GM12878 (cell line): ENCODE measurements at regions not wholly inside any gene's neighbourhood (a gene's known extent, or its start where the extent isn't known, plus 50 kb on each side); places are given as distances from the start of the nearest gene placed in this dataset.

Experiments
- ATF7 ChIP-seq: fragments of 450-650 bp; IDR thresholded peaks from 2 replicates; pipeline ENCODE4 v1.6.1; 2016; ENCODE audit warnings: low read depth, mild to moderate bottlenecking
- BRCA1 ChIP-seq: IDR thresholded peaks from 2 replicates; pipeline ENCODE4 v1.6.1; 2011; ENCODE audit warnings: low read depth, low read length, improper control_type of control experiment
- EGR1 ChIP-seq, 2 experiments: IDR thresholded peaks; 1 replicate in 1 of 2; 2 replicates in 1 of 2; pipeline ENCODE4 v1.6.1; 2011 to 2012; ENCODE audit warnings: low read depth in 2 of 2, low read length in 2 of 2, borderline replicate concordance in 1 of 2, mild to moderate bottlenecking in 1 of 2, moderate library complexity in 1 of 2
- ESRRA ChIP-seq: IDR thresholded peaks from 2 replicates; pipeline ENCODE4 v1.6.1; 2012; ENCODE audit warnings: mild to moderate bottlenecking, low read length, improper control_type of control experiment
- MEF2B ChIP-seq: fragments of 450-650 bp; IDR thresholded peaks from 2 replicates; pipeline ENCODE4 v1.6.1; 2018; ENCODE audit warnings: mild to moderate bottlenecking, moderate library complexity; ENCODE audit not compliant: partially characterized antibody, poor library complexity, severe bottlenecking
- SMAD5 ChIP-seq: IDR thresholded peaks from 2 replicates; pipeline ENCODE4 v1.6.1; 2016; ENCODE audit warnings: antibody characterized with exemption, low read depth
- TF ChIP-seq, protein P1 (sequence below): fragments of 450-650 bp; IDR thresholded peaks from 2 replicates; pipeline ENCODE4 v1.6.1; 2017; ENCODE audit warnings: antibody characterized with exemption, mild to moderate bottlenecking, moderate library complexity
- TF ChIP-seq, protein P2 (sequence below): fragments of 450-650 bp; conservative IDR thresholded peaks from 2 replicates; pipeline ENCODE4 v1.6.1; 2017; ENCODE audit warnings: mild to moderate bottlenecking, moderate library complexity

DNA sequence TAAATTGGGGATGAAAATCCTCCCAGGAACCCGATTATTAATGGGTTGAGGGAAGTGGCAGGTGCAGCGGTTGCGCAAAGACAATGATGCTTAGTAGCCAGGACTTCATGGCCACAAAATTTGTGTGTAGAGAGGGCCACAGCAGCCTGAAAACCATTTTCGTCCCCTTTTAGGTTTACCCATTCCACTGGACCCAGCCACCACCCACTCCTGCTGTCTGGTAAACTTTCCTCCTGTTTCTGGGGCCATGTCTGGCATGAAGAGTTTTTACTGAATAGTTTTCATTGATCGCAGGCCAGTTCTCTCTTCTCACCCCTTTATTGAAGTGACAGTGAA, 69.5 kb upstream of the SYT13 start (continued):
- TF ChIP-seq, protein P1, sequence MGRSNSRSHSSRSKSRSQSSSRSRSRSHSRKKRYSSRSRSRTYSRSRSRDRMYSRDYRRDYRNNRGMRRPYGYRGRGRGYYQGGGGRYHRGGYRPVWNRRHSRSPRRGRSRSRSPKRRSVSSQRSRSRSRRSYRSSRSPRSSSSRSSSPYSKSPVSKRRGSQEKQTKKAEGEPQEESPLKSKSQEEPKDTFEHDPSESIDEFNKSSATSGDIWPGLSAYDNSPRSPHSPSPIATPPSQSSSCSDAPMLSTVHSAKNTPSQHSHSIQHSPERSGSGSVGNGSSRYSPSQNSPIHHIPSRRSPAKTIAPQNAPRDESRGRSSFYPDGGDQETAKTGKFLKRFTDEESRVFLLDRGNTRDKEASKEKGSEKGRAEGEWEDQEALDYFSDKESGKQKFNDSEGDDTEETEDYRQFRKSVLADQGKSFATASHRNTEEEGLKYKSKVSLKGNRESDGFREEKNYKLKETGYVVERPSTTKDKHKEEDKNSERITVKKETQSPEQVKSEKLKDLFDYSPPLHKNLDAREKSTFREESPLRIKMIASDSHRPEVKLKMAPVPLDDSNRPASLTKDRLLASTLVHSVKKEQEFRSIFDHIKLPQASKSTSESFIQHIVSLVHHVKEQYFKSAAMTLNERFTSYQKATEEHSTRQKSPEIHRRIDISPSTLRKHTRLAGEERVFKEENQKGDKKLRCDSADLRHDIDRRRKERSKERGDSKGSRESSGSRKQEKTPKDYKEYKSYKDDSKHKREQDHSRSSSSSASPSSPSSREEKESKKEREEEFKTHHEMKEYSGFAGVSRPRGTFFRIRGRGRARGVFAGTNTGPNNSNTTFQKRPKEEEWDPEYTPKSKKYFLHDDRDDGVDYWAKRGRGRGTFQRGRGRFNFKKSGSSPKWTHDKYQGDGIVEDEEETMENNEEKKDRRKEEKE, result no peak
- TF ChIP-seq ATF7 (no peak), EGR1 (IDR thresholded peaks at IDR 0.05; ENCODE audit: borderline replicate concordance in 1 of 2, low read depth in 2 of 2, low read length in 2 of 2) (no peak), SMAD5 (no peak), ESRRA (no peak), BRCA1 (no peak), MEF2B (no peak)
- TF ChIP-seq, protein P2, sequence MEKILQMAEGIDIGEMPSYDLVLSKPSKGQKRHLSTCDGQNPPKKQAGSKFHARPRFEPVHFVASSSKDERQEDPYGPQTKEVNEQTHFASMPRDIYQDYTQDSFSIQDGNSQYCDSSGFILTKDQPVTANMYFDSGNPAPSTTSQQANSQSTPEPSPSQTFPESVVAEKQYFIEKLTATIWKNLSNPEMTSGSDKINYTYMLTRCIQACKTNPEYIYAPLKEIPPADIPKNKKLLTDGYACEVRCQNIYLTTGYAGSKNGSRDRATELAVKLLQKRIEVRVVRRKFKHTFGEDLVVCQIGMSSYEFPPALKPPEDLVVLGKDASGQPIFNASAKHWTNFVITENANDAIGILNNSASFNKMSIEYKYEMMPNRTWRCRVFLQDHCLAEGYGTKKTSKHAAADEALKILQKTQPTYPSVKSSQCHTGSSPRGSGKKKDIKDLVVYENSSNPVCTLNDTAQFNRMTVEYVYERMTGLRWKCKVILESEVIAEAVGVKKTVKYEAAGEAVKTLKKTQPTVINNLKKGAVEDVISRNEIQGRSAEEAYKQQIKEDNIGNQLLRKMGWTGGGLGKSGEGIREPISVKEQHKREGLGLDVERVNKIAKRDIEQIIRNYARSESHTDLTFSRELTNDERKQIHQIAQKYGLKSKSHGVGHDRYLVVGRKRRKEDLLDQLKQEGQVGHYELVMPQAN, result no peak
- TF ChIP-seq, all 136 proteins: peak for 0
